T-helper 1 cell (primary cell): ENCODE measurements at regions not wholly inside any gene's neighbourhood (a gene's known extent, or its start where the extent isn't known, plus 50 kb on each side); places are given as distances from the start of the nearest gene placed in this dataset.

Experiments
- DNase-seq, 5 donors: peaks; one replicate each; pipeline ENCODE4 v3.0.0-alpha.2; 2012 to 2020

GRCh38 chr2:19029655-19030054 lies 328.8 kb downstream of the OSR1 start:
- no peak for DNase-seq

- no peak for DNase-seq
These were observed 329.6 kb downstream of the OSR1 start for GRCh38 chr2:19028587-19029375.

- DNase-seq, result no peak
These were observed 330.8 kb downstream of the OSR1 start for GRCh38 chr2:19027626-19028025.

GRCh38 chr2:19026261-19026660 lies 332.2 kb downstream of the OSR1 start:
- no peak for DNase-seq

- no peak for DNase-seq
These were observed 336.1 kb downstream of the OSR1 start for GRCh38 chr2:19022334-19022733.

- no peak for DNase-seq
These were observed 336.7 kb downstream of the OSR1 start for GRCh38 chr2:19021721-19022120.

DNA sequence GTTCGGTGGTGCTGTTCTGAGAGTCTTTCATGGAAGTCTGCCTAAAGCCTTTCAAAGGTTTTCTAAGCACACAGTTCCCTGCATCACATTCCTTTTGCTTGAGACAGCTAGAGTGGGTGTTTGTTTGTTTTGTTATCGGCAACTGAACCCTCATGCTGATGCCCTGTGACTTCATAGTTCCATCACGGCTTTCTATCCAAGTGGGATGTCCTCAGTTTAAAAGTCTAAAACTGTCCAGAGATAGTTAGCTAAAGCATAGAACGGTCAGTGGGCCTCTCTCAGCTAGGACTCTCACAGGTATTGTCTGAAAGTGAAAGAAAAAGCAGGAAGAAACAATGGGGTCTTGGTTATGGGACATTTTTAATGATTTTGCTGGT lies 337.3 kb downstream of the OSR1 start:
- no peak for DNase-seq

DNA sequence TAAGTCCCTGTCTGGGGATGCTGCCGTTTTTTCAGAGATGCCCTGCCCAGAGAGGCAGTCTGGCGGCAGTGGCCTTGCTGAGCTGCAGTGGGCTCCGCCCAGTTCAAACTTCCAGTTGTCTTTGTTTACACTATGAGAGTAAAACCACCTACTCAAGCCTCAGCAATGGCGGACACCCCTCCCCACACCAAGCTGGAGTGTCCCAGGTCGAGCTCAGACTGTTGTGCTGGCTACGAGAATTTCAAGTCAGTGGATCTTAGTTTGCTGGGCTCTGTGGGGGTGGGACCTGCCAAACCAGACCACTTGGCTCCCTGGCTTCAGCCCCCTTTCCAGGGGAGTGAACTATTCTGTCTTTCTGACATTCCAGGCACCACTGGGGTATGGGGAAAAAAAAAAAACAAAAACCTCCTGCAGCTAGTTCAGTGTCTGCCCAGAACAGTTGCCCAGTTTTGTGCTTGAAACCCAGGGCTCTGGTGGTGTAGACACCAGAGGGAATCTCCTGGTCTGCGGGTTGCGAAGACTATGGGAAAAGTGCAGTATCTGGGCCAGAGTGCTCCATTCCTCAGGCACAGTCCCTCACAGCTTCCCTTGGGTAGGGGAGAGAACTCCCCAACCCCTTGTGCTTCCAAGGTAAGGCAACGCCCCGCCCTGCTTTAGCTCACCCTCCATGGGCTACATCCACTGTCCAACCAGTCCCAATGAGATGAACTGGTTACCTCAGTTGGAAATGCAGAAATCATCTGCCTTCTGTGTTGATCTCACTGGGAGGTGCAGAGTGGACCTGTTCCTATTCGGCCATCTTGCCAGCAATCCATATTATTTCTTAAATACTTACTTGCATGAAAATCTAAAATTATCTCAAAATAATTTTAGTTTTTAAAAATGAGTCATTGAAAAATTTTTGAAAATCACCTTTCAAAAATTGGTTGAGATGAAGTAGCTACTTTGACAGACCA lies 338.0 kb downstream of the OSR1 start:
- DNase-seq, result no peak

- DNase-seq, result no peak
These were observed 348.9 kb downstream of the OSR1 start for GRCh38 chr2:19009510-19009909.

DNA sequence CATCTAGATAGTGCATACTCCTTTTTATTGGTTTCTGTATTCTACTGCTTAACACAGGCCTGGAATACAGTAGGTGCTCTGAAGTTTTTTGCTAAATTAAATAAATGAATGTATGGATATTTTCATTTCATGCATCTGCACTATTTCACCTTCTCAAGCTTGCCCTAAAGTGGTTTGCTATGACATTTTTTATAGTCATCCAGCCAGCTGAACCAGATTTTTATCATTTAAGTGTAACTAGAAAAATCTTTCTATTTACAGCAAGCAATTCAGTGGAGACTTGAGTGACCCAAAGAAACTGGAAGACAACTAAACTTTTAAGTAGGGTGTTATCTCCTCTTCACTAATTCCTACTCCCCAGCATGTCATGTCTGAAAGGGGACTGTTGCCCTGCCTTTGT lies 354.9 kb downstream of the OSR1 start:
- no peak for DNase-seq

GRCh38 chr2:19000776-19001175 lies 357.6 kb downstream of the OSR1 start:
- no peak for DNase-seq

DNA sequence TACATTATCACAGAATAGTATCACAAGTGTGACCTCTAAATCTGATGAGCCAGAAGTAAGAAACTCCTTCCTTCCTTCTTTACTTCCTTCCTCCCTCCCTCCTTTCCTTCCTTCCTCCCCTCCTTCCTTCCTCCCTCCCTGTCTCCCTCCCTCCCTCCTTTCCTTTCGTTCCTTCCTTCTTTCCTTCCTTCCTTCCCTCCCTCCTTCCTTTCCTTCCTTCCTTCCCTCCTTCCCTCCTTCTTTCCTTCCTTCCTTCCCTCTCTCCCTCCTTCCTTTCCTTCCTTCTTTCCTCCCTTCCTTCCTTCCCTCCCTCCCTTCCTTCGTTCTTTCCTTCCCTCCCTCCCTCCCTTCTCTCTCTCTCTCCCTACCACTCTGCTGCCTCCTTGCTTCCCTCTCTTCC lies 359.2 kb downstream of the OSR1 start:
- no peak for DNase-seq

- no peak for DNase-seq
These were observed 359.9 kb downstream of the OSR1 start for GRCh38 chr2:18998491-18998890.

DNA sequence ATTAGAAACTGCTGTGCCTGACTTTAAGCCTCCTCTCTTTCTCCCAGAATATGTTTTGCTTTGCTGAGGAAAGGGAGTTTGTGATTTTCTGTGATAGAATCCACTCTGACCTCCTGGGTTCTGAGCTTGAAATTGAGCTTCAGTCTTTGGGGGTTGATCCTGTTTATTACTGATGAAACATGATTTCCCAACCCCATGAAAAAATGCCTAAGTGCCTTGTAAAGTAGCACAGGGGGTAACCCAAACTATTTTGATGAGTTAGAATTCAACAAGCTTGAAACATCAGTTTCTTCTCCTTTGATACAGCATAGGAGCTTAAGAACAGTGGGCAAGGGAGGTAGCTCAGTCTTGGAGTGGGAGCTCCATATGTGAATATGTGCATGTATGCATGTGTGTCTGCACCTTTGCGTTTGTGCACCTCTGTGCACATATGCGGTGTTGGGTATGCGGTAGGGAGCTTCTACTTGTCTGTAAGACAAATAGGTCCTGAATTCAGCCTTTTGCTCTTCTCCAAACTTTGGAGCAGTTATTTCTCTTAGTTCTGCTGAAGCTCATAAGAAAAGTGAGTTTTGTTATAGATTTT lies 364.6 kb downstream of the OSR1 start:
- no peak for DNase-seq

- DNase-seq, result no peak
These were observed 366.9 kb downstream of the OSR1 start for GRCh38 chr2:18991177-18992168.

- no peak for DNase-seq
These were observed 369.7 kb downstream of the OSR1 start for GRCh38 chr2:18988631-18989232.

DNA sequence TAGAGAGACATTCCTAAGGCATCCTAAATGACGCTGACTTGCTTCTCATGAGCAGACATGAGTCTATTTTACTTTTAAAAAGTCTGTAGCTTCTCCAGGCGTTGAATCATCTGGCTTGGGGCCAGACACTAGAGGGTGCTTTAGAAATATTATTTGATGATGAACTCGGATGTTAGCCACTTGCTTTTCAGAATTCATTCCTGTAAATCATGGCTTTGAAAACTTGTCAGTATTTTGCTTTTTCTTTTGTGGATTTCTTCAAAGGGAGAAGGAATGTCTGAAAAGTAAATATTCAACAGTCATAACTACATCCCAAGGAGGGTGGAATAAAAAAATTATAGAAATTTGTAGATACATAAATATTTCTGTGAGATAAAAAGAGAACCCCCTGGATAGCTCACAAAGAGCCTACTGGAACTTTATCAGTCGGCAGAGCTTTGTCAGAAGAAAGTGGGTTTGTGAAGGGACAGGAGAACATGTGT lies 370.8 kb downstream of the OSR1 start:
- no peak for DNase-seq

- no peak for DNase-seq
These were observed 371.4 kb downstream of the OSR1 start for GRCh38 chr2:18987016-18987415.

DNA sequence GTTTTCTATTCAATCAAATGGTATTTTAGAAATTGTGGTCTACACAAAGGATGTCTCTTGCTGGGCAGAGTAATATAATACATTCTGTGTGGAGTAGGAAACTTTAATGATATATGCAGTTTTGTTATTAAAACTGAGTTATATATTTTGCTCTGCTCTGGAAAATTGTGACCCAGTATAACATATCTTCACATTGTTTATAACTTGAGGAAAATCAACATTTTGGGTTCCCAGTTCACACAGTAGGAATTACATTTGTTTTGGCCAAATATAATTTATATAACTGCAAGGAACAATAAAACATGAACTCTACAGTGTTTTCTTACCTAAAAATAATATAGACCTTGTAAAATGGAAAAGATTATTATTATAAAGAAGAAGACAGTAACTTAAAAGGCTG lies 372.4 kb downstream of the OSR1 start:
- no peak for DNase-seq

GRCh38 chr2:18980786-18981430 lies 377.5 kb downstream of the OSR1 start:
- no peak for DNase-seq

DNA sequence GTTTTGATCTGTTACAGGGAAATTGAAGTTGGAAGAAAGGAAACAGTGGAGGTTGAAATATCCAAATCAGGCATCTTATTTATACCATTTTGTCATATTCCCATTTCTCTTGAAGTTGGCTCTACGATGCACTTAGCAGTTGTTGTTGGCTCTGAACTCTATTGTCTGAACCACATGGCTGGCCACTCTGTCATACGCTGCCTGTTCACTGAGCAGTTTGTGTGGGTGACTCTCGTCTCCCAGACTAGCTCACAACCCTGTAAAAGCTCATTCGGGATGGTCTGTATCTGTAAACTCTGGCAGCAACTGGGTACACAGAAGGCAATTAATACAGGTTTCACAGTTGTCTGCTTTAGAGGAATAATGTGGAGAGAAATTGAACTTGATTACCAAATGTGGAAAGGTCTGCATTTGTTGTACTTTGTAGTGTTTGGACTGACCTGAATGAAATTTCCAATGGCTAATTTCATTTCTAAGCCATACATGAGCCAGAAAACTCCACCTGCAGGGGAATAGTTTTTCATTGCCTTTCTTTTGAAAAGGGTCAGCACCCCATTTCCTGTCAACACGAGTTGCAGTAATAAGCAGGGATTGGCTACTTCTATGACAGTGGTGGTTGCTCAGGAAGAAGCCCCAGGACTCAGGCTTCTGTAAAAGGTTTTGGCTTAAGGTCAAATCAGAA lies 378.2 kb downstream of the OSR1 start:
- no peak for DNase-seq
